GM23338 (cell line): ENCODE measurements at regions not wholly inside any gene's neighbourhood (a gene's known extent, or its start where the extent isn't known, plus 50 kb on each side); places are given as distances from the start of the nearest gene placed in this dataset.

Experiments used
- ATAC-seq: fragments of 200-7000 bp; cut with Tn5 transposase; 3 replicates; pipeline ENCODE4 v1.9.1; 2020
- DNase-seq: peaks from one replicate; pipeline ENCODE4 v3.0.0-alpha.2; 2015; ENCODE audit warnings: low spot score
- H2AFZ ChIP-seq: fragments of 200-600 bp; sonication (generic); 2 replicates; pipeline ENCODE4 v1.8.0; 2016; ENCODE audit warnings: antibody characterized with exemption, mild to moderate bottlenecking, moderate library complexity
- H3F3A ChIP-seq: fragments of 200-600 bp; sonication (generic); replicated peaks from 2 replicates; pipeline ENCODE4 v1.8.0; 2017; ENCODE audit warnings: antibody characterized with exemption, mixed run types, low read depth
- H3K27ac ChIP-seq: fragments of 200-600 bp; sonication (generic); 2 replicates; pipeline ENCODE4 v1.6.1; 2016; ENCODE audit warnings: low read depth
- H3K27me3 ChIP-seq: fragments of 200-600 bp; sonication (generic); 2 replicates; pipeline ENCODE4 v1.8.0; 2016; ENCODE audit warnings: mild to moderate bottlenecking, mixed run types, moderate library complexity; ENCODE audit not compliant: insufficient read depth
- H3K36me3 ChIP-seq: fragments of 200-600 bp; sonication (generic); 2 replicates; pipeline ENCODE4 v1.8.0; 2016; ENCODE audit warnings: mild to moderate bottlenecking; ENCODE audit not compliant: insufficient read depth
- H3K4me1 ChIP-seq: fragments of 200-600 bp; sonication (generic); 2 replicates; pipeline ENCODE4 v1.8.0; 2016; ENCODE audit warnings: mild to moderate bottlenecking, moderate library complexity; ENCODE audit not compliant: insufficient read depth
- H3K4me2 ChIP-seq: fragments of 200-600 bp; sonication (generic); 2 replicates; pipeline ENCODE4 v1.7.1; 2017; ENCODE audit warnings: mixed run types
- H3K4me3 ChIP-seq: fragments of 200-600 bp; sonication (generic); 2 replicates; pipeline ENCODE4 v1.6.1; 2016; ENCODE audit warnings: mixed run types
- H3K79me2 ChIP-seq: fragments of 200-600 bp; sonication (generic); replicated peaks from 2 replicates; pipeline ENCODE4 v1.8.0; 2017; ENCODE audit warnings: mild to moderate bottlenecking; ENCODE audit not compliant: insufficient read depth
- H3K9me2 ChIP-seq: fragments of 200-600 bp; sonication (generic); 2 replicates; pipeline ENCODE4 v1.8.0; 2017; ENCODE audit not compliant: insufficient read depth
- H4K20me1 ChIP-seq: fragments of 200-600 bp; sonication (generic); replicated peaks from 2 replicates; pipeline ENCODE4 v1.8.0; 2017; ENCODE audit warnings: mild to moderate bottlenecking; ENCODE audit not compliant: insufficient read depth
- H3K27ac Mint-ChIP-seq: 2 replicates; pipeline ENCODE4 v1.8.0; 2020; ENCODE audit warnings: inconsistent platforms, mild to moderate bottlenecking, moderate library complexity, mixed read lengths
- H3K27me3 Mint-ChIP-seq: 3 replicates; pipeline ENCODE4 v1.8.0; 2022; ENCODE audit warnings: low read depth, mild to moderate bottlenecking, moderate library complexity, mixed read lengths, inconsistent platforms; ENCODE audit not compliant: insufficient read depth, poor library complexity
- H3K36me3 Mint-ChIP-seq: 3 replicates; pipeline ENCODE4 v1.8.0; 2021; ENCODE audit warnings: low read depth, mild to moderate bottlenecking, inconsistent platforms, moderate library complexity, mixed read lengths
- H3K4me1 Mint-ChIP-seq: 3 replicates; pipeline ENCODE4 v1.8.0; 2020; ENCODE audit warnings: mild to moderate bottlenecking, inconsistent platforms, mixed read lengths
- H3K4me3 Mint-ChIP-seq: 3 replicates; pipeline ENCODE4 v1.8.0; 2021; ENCODE audit warnings: moderate library complexity, mild to moderate bottlenecking, inconsistent platforms, mixed read lengths
- H3K9me3 Mint-ChIP-seq: 3 replicates; pipeline ENCODE4 v1.8.0; 2020; ENCODE audit warnings: moderate library complexity, mild to moderate bottlenecking, inconsistent platforms, mixed read lengths
- CREB1 ChIP-seq: fragments of 250-450 bp; sonication (Bioruptor Pico); IDR thresholded peaks from 2 replicates; pipeline ENCODE4 v1.5.0; 2020; ENCODE audit warnings: low read depth, mild to moderate bottlenecking, moderate library complexity
- CTCF ChIP-seq, 2 experiments: fragments of 200-600 bp in 1 of 2; sonication (generic) in 1 of 2; conservative IDR thresholded peaks; 2 replicates each; pipeline versions ENCODE4 v1.5.1 to v1.6.1; 2016 to 2017; ENCODE audit warnings: antibody characterized with exemption in 2 of 2, low read depth in 2 of 2, mild to moderate bottlenecking in 2 of 2, moderate library complexity in 1 of 2
- ETS1 ChIP-seq: IDR thresholded peaks from 2 replicates; pipeline ENCODE4 v1.6.1; 2016; ENCODE audit warnings: antibody characterized with exemption
- EZH2 ChIP-seq: fragments of 200-600 bp; sonication (generic); IDR thresholded peaks from one replicate; pipeline ENCODE4 v1.8.0; 2017; ENCODE audit warnings: antibody characterized with exemption, mild to moderate bottlenecking, low read depth; ENCODE audit not compliant: unreplicated experiment
- EZH2phosphoT487 ChIP-seq: fragments of 200-600 bp; sonication (generic); IDR thresholded peaks from one replicate; pipeline ENCODE4 v1.8.1; 2018; ENCODE audit warnings: antibody characterized with exemption; ENCODE audit not compliant: unreplicated experiment
- JUNB ChIP-seq: IDR thresholded peaks from one replicate; pipeline ENCODE4 v1.6.1; 2016; ENCODE audit warnings: antibody characterized with exemption; ENCODE audit not compliant: unreplicated experiment
- NANOG ChIP-seq: IDR thresholded peaks from 2 replicates; pipeline ENCODE4 v1.6.1; 2016; ENCODE audit warnings: antibody characterized with exemption, borderline replicate concordance
- POLR2AphosphoS5 ChIP-seq: IDR thresholded peaks from 2 replicates; pipeline ENCODE4 v1.6.1; 2016; ENCODE audit warnings: antibody characterized with exemption, low read depth
- REST ChIP-seq: IDR thresholded peaks from one replicate; pipeline ENCODE4 v1.6.1; 2018; ENCODE audit warnings: antibody characterized with exemption; ENCODE audit not compliant: unreplicated experiment
- STAT1 ChIP-seq: IDR thresholded peaks from one replicate; pipeline ENCODE4 v1.6.1; 2016; ENCODE audit warnings: antibody characterized with exemption; ENCODE audit not compliant: unreplicated experiment

- TF ChIP-seq ETS1 (no peak), NANOG (no peak), STAT1 (no peak), CREB1 (CRISPR knock-in tag) (no peak), EZH2 (no peak), REST (no peak)
Observed at GRCh38 chr18:78627551-78628346, 351.9 kb upstream of the SALL3 start (continued).

- H3K27ac Mint-ChIP-seq: no peak overlapping the region
- peaks cover 31% of the 10 kb centered on the region for H3K36me3 Mint-ChIP-seq
- H3K4me1 Mint-ChIP-seq: no peaks in the 10 kb centered on the region
- H3K27ac ChIP-seq: no peak overlapping the region
- H3K9me2 ChIP-seq: no peaks in the 10 kb centered on the region
- no peak overlapping the region for H3K4me3 ChIP-seq
- H2AFZ ChIP-seq: no peak overlapping the region
- H3K79me2 ChIP-seq: no peaks in the 10 kb centered on the region
- H4K20me1 ChIP-seq: no peaks in the 10 kb centered on the region
- H3K27me3 Mint-ChIP-seq: peaks cover 5% of the 10 kb centered on the region
- no peaks in the 10 kb centered on the region for H3K4me1 ChIP-seq
- no peaks in the 10 kb centered on the region for H3K27me3 ChIP-seq
- TF ChIP-seq EZH2phosphoT487: no peak
- H3K4me2 ChIP-seq: no peak overlapping the region
- H3K9me3 Mint-ChIP-seq: peaks cover 90% of the 10 kb centered on the region
- H3F3A ChIP-seq: no peaks in the 10 kb centered on the region
- DNase-seq (no peak), ATAC-seq (no peak)
- H3K36me3 ChIP-seq: no peaks in the 10 kb centered on the region
- H3K4me3 Mint-ChIP-seq: no peak overlapping the region
Observed at GRCh38 chr18:78629426-78629825, 350.2 kb upstream of the SALL3 start.

- H3F3A ChIP-seq: no peaks in the 10 kb centered on the region
- no peaks in the 10 kb centered on the region for H3K79me2 ChIP-seq
- H3K4me1 ChIP-seq: no peaks in the 10 kb centered on the region
- Mint-ChIP-seq H3K9me3 (peaks cover 90% of the 10 kb centered on the region), H3K4me1 (no peaks in the 10 kb centered on the region), H3K27me3 (peaks cover 8% of the 10 kb centered on the region), H3K27ac (no peak overlapping the region), H3K4me3 (no peak overlapping the region), H3K36me3 (peaks cover 29% of the 10 kb centered on the region)
- no peaks in the 10 kb centered on the region for H4K20me1 ChIP-seq
- H3K27me3 ChIP-seq: no peaks in the 10 kb centered on the region
- no peak overlapping the region for H3K4me3 ChIP-seq
- no peak overlapping the region for H3K4me2 ChIP-seq
- no peaks in the 10 kb centered on the region for H3K9me2 ChIP-seq
- H2AFZ ChIP-seq: no peak overlapping the region
- DNase-seq (no peak), ATAC-seq (no peak)
- TF ChIP-seq POLR2AphosphoS5 (no peak), JUNB (no peak), CTCF (conservative IDR thresholded peaks at IDR 0.05; ENCODE audit: low read depth in 2 of 2) (no peak), EZH2 (no peak)
- no peak overlapping the region for H3K27ac ChIP-seq
- no peaks in the 10 kb centered on the region for H3K36me3 ChIP-seq
Observed at GRCh38 chr18:78630356-78630755, 349.3 kb upstream of the SALL3 start.
